HEK293 (cell line): ENCODE measurements at regions not wholly inside any gene's neighbourhood (a gene's known extent, or its start where the extent isn't known, plus 50 kb on each side); places are given as distances from the start of the nearest gene placed in this dataset.

Source experiments
- CTCF ChIA-PET: fragments of 350-600 bp; formaldehyde crosslinking; extraction: SDS; loops from one replicate; lab custom pipeline; 2021; ENCODE audit warnings: antibody characterized with exemption; lab: Yijun Ruan, JAX
- POLR2A ChIA-PET: fragments of 300-600 bp; formaldehyde crosslinking; extraction: SDS; loops from one replicate; lab custom pipeline; 2020; ENCODE audit warnings: antibody characterized with exemption, inconsistent platforms; lab: Yijun Ruan, JAX
- H3K27ac ChIP-seq: fragments of 200-500 bp; sonication (Bioruptor generic); 2 replicates; pipeline ENCODE4 v1.5.1; 2014; ENCODE audit warnings: low read depth, low read length, control low read depth, inconsistent platforms; ENCODE audit errors: extremely low read depth
- H3K36me3 ChIP-seq, 2 experiments: fragments of 200-500 bp in 1 of 2; sonication (Bioruptor generic) in 1 of 2; 1 replicate in 1 of 2; 2 replicates in 1 of 2; pipeline ENCODE4 v1.5.1; 2014 to 2017; ENCODE audit warnings: inconsistent platforms in 2 of 2, low read length in 2 of 2; ENCODE audit not compliant: control insufficient read depth in 2 of 2, insufficient read depth in 1 of 2
- H3K4me1 ChIP-seq: fragments of 200-500 bp; sonication (Bioruptor generic); 2 replicates; pipeline ENCODE4 v1.5.1; 2014; ENCODE audit warnings: mild to moderate bottlenecking, low read length, inconsistent platforms; ENCODE audit not compliant: control insufficient read depth, insufficient read depth
- H3K4me3 ChIP-seq: 2 replicates; pipeline ENCODE4 v1.5.1; 2011; ENCODE audit warnings: low read depth, mild to moderate bottlenecking, control low read depth, low read length, moderate library complexity
- H3K9me3 ChIP-seq: fragments of 200-500 bp; sonication (Bioruptor generic); 2 replicates; pipeline ENCODE4 v1.5.1; 2014; ENCODE audit warnings: low read depth, low read length, inconsistent platforms; ENCODE audit not compliant: control insufficient read depth, insufficient read depth
- GLI4 ChIP-seq: fragments of 450-650 bp; formaldehyde crosslinking; IDR thresholded peaks from 2 replicates; pipeline ENCODE4 v1.5.1; 2016; ENCODE audit warnings: missing biosample characterization, missing genetic modification characterization
- HOXC10 ChIP-seq: sonication (generic); formaldehyde crosslinking; IDR thresholded peaks from 2 replicates; pipeline ENCODE4 v1.8.1; 2023; ENCODE audit warnings: mild to moderate bottlenecking, missing genetic modification reagents
- MEIS1 ChIP-seq: sonication (generic); formaldehyde crosslinking; IDR thresholded peaks from 2 replicates; pipeline ENCODE4 v1.8.1; 2022; ENCODE audit warnings: missing genetic modification reagents, mild to moderate bottlenecking, borderline replicate concordance
- REPIN1 ChIP-seq: fragments of 450-650 bp; formaldehyde crosslinking; IDR thresholded peaks from 2 replicates; pipeline ENCODE4 v1.5.1; 2017; ENCODE audit warnings: missing biosample characterization, missing genetic modification characterization, low read depth
- SETDB1 ChIP-seq: IDR thresholded peaks from one replicate; pipeline ENCODE4 v1.6.1; 2017; ENCODE audit warnings: mild to moderate bottlenecking, low read length, moderate library complexity, mixed read lengths; ENCODE audit not compliant: insufficient read length
- TRIM28 ChIP-seq: IDR thresholded peaks from 2 replicates; pipeline ENCODE4 v1.6.1; 2011; ENCODE audit warnings: low read length, control low read depth, borderline replicate concordance
- YY1 ChIP-seq: fragments of 450-650 bp; formaldehyde crosslinking; IDR thresholded peaks from 2 replicates; pipeline ENCODE4 v1.5.1; 2018; ENCODE audit warnings: missing biosample characterization, missing genetic modification characterization
- ZNF121 ChIP-seq: fragments of 450-650 bp; formaldehyde crosslinking; IDR thresholded peaks from 2 replicates; pipeline ENCODE4 v1.5.1; 2016; ENCODE audit warnings: missing biosample characterization, missing genetic modification characterization
- ZNF132 ChIP-seq: fragments of 450-650 bp; formaldehyde crosslinking; IDR thresholded peaks from 2 replicates; pipeline ENCODE4 v1.5.1; 2017; ENCODE audit warnings: missing biosample characterization, missing genetic modification characterization, borderline replicate concordance
- ZNF174 ChIP-seq: fragments of 450-650 bp; formaldehyde crosslinking; IDR thresholded peaks from 2 replicates; pipeline ENCODE4 v1.5.0; 2017; ENCODE audit warnings: missing biosample characterization, mild to moderate bottlenecking, missing genetic modification characterization
- ZNF266 ChIP-seq: fragments of 450-650 bp; formaldehyde crosslinking; IDR thresholded peaks from 2 replicates; pipeline ENCODE4 v1.5.1; 2016; ENCODE audit warnings: missing biosample characterization, missing genetic modification characterization, low read depth
- ZNF302 ChIP-seq: fragments of 450-650 bp; formaldehyde crosslinking; IDR thresholded peaks from 2 replicates; pipeline ENCODE4 v1.5.1; 2016; ENCODE audit warnings: missing biosample characterization, missing genetic modification characterization, low read depth
- ZNF324 ChIP-seq: fragments of 450-650 bp; formaldehyde crosslinking; IDR thresholded peaks from 2 replicates; pipeline ENCODE4 v1.5.1; 2016; ENCODE audit warnings: missing biosample characterization, missing genetic modification characterization
- ZNF626 ChIP-seq: fragments of 450-650 bp; sonication (Bioruptor Pico); formaldehyde crosslinking; IDR thresholded peaks from 2 replicates; pipeline ENCODE4 v1.5.1; 2018; ENCODE audit warnings: missing biosample characterization, missing genetic modification characterization, inconsistent platforms
- ZNF645 ChIP-seq: fragments of 450-650 bp; formaldehyde crosslinking; IDR thresholded peaks from 2 replicates; pipeline ENCODE4; 2016; ENCODE audit warnings: missing biosample characterization, missing genetic modification characterization
- ZNF677 ChIP-seq: fragments of 450-650 bp; IDR thresholded peaks from 2 replicates; pipeline ENCODE4 v1.5.0; 2018; ENCODE audit warnings: missing biosample characterization, mild to moderate bottlenecking, missing genetic modification characterization, moderate library complexity
- ZNF76 ChIP-seq: fragments of 450-650 bp; formaldehyde crosslinking; IDR thresholded peaks from 2 replicates; pipeline ENCODE4; 2016; ENCODE audit warnings: low read depth, missing biosample characterization, missing genetic modification characterization, borderline replicate concordance
- ZNF768 ChIP-seq: fragments of 450-650 bp; formaldehyde crosslinking; IDR thresholded peaks from 2 replicates; pipeline ENCODE4 v1.5.1; 2018; ENCODE audit warnings: missing biosample characterization, mild to moderate bottlenecking, missing genetic modification characterization
- ZNF776 ChIP-seq: fragments of 450-650 bp; formaldehyde crosslinking; IDR thresholded peaks from 2 replicates; pipeline ENCODE4 v1.5.0; 2017; ENCODE audit warnings: missing biosample characterization, missing genetic modification characterization, borderline replicate concordance
- ZSCAN16 ChIP-seq: fragments of 450-650 bp; formaldehyde crosslinking; IDR thresholded peaks from 2 replicates; pipeline ENCODE4 v1.5.1; 2016; ENCODE audit warnings: missing biosample characterization, missing genetic modification characterization
- TF ChIP-seq, protein P1 (sequence below): fragments of 450-650 bp; formaldehyde crosslinking; IDR thresholded peaks from 2 replicates; pipeline ENCODE4 v1.5.1; 2016; ENCODE audit warnings: missing biosample characterization, missing genetic modification characterization
- TF ChIP-seq, protein P2 (sequence below): fragments of 450-650 bp; formaldehyde crosslinking; optimal IDR thresholded peaks from 2 replicates; pipeline ENCODE3; 2016; ENCODE audit warnings: missing biosample characterization, mild to moderate bottlenecking, missing genetic modification characterization
- TF ChIP-seq, protein P3 (sequence below): fragments of 450-650 bp; formaldehyde crosslinking; IDR thresholded peaks from 2 replicates; pipeline ENCODE4 v1.5.1; 2016; ENCODE audit warnings: missing biosample characterization, missing genetic modification characterization
- TF ChIP-seq, protein P4 (sequence below): fragments of 450-650 bp; formaldehyde crosslinking; conservative IDR thresholded peaks from 2 replicates; pipeline ENCODE4 v1.5.1; 2016; ENCODE audit warnings: low read depth, missing biosample characterization, missing genetic modification characterization
- TF ChIP-seq, protein P5 (sequence below): fragments of 450-650 bp; formaldehyde crosslinking; IDR thresholded peaks from 2 replicates; pipeline ENCODE4 v1.5.1; 2016; ENCODE audit warnings: missing biosample characterization, missing genetic modification characterization

GRCh38 chr11:101211407-101211975, 81.9 kb upstream of the PGR start:
- ChIA-PET POLR2A (no interaction called here), CTCF (no interaction called here)
- no peak overlapping the region for H3K4me3 ChIP-seq
- H3K9me3 ChIP-seq, result no peaks in the 10 kb centered on the region
- no peaks in the 10 kb centered on the region for H3K4me1 ChIP-seq
- TF ChIP-seq TRIM28 (peak; percentile 19; the same call in 1 of the 2 replicates), MEIS1 (CRISPR knock-in tag) (no peak), ZNF132 (no peak), SETDB1 (peak; percentile 22), HOXC10 (no peak), ZNF121 (tag by site-specific recombination) (no peak)
- TF ChIP-seq, protein P1, sequence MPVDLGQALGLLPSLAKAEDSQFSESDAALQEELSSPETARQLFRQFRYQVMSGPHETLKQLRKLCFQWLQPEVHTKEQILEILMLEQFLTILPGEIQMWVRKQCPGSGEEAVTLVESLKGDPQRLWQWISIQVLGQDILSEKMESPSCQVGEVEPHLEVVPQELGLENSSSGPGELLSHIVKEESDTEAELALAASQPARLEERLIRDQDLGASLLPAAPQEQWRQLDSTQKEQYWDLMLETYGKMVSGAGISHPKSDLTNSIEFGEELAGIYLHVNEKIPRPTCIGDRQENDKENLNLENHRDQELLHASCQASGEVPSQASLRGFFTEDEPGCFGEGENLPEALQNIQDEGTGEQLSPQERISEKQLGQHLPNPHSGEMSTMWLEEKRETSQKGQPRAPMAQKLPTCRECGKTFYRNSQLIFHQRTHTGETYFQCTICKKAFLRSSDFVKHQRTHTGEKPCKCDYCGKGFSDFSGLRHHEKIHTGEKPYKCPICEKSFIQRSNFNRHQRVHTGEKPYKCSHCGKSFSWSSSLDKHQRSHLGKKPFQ (tag by site-specific recombination), result no peak
- TF ChIP-seq, protein P2, sequence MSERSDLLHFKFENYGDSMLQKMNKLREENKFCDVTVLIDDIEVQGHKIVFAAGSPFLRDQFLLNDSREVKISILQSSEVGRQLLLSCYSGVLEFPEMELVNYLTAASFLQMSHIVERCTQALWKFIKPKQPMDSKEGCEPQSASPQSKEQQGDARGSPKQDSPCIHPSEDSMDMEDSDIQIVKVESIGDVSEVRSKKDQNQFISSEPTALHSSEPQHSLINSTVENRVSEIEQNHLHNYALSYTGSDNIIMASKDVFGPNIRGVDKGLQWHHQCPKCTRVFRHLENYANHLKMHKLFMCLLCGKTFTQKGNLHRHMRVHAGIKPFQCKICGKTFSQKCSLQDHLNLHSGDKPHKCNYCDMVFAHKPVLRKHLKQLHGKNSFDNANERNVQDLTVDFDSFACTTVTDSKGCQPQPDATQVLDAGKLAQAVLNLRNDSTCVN (tag by site-specific recombination), result no peak
- H3K36me3 ChIP-seq, result no peaks in the 10 kb centered on the region
- H3K27ac ChIP-seq, result no peak overlapping the region

GRCh38 chr11:101202614-101203013, 73.0 kb upstream of the PGR start:
- Histone ChIP-seq H3K4me1 (no peaks in the 10 kb centered on the region), H3K4me3 (no peak overlapping the region), H3K9me3 (no peaks in the 10 kb centered on the region), H3K36me3 (no peaks in the 10 kb centered on the region), H3K27ac (no peak overlapping the region)
- POLR2A ChIA-PET, result no interaction called here
- CTCF ChIA-PET, result interaction anchor here (0.6 kb wide), 1 partner anchor 20 kb away, joined by 3 read pairs; no protein-coding TSS in a partner anchor
- TF ChIP-seq YY1 (tag by site-specific recombination) (no peak), ZNF174 (tag by site-specific recombination) (no peak), ZNF266 (tag by site-specific recombination) (no peak), ZSCAN16 (tag by site-specific recombination) (no peak), ZNF324 (tag by site-specific recombination) (no peak), ZNF768 (tag by site-specific recombination) (no peak), ZNF645 (tag by site-specific recombination) (no peak), ZNF776 (tag by site-specific recombination) (no peak), REPIN1 (no peak), ZNF302 (tag by site-specific recombination) (no peak), ZNF677 (no peak), ZNF76 (no peak), GLI4 (tag by site-specific recombination) (no peak), ZNF626 (tag by site-specific recombination) (no peak)
- TF ChIP-seq, protein P3, sequence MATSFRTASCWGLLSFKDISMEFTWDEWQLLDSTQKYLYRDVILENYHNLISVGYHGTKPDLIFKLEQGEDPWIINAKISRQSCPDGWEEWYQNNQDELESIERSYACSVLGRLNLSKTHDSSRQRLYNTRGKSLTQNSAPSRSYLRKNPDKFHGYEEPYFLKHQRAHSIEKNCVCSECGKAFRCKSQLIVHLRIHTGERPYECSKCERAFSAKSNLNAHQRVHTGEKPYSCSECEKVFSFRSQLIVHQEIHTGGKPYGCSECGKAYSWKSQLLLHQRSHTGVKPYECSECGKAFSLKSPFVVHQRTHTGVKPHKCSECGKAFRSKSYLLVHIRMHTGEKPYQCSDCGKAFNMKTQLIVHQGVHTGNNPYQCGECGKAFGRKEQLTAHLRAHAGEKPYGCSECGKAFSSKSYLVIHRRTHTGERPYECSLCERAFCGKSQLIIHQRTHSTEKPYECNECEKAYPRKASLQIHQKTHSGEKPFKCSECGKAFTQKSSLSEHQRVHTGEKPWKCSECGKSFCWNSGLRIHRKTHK (tag by site-specific recombination), result no peak
- TF ChIP-seq, protein P4, sequence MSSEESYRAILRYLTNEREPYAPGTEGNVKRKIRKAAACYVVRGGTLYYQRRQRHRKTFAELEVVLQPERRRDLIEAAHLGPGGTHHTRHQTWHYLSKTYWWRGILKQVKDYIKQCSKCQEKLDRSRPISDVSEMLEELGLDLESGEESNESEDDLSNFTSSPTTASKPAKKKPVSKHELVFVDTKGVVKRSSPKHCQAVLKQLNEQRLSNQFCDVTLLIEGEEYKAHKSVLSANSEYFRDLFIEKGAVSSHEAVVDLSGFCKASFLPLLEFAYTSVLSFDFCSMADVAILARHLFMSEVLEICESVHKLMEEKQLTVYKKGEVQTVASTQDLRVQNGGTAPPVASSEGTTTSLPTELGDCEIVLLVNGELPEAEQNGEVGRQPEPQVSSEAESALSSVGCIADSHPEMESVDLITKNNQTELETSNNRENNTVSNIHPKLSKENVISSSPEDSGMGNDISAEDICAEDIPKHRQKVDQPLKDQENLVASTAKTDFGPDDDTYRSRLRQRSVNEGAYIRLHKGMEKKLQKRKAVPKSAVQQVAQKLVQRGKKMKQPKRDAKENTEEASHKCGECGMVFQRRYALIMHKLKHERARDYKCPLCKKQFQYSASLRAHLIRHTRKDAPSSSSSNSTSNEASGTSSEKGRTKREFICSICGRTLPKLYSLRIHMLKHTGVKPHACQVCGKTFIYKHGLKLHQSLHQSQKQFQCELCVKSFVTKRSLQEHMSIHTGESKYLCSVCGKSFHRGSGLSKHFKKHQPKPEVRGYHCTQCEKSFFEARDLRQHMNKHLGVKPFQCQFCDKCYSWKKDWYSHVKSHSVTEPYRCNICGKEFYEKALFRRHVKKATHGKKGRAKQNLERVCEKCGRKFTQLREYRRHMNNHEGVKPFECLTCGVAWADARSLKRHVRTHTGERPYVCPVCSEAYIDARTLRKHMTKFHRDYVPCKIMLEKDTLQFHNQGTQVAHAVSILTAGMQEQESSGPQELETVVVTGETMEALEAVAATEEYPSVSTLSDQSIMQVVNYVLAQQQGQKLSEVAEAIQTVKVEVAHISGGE, result no peak
- TF ChIP-seq, protein P5, sequence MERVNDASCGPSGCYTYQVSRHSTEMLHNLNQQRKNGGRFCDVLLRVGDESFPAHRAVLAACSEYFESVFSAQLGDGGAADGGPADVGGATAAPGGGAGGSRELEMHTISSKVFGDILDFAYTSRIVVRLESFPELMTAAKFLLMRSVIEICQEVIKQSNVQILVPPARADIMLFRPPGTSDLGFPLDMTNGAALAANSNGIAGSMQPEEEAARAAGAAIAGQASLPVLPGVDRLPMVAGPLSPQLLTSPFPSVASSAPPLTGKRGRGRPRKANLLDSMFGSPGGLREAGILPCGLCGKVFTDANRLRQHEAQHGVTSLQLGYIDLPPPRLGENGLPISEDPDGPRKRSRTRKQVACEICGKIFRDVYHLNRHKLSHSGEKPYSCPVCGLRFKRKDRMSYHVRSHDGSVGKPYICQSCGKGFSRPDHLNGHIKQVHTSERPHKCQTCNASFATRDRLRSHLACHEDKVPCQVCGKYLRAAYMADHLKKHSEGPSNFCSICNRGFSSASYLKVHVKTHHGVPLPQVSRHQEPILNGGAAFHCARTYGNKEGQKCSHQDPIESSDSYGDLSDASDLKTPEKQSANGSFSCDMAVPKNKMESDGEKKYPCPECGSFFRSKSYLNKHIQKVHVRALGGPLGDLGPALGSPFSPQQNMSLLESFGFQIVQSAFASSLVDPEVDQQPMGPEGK (tag by site-specific recombination), result no peak
